Activated CD8-positive, alpha-beta T cell treated with anti-CD3 and anti-CD28 coated beads for 36 hours (primary cell): ENCODE measurements at regions not wholly inside any gene's neighbourhood (a gene's known extent, or its start where the extent isn't known, plus 50 kb on each side); places are given as distances from the start of the nearest gene placed in this dataset.
A peak's percentile ranks its signal among the peaks of the same experiment; 100 is the strongest.

Experiments
- ATAC-seq: fragments of 200-7000 bp; cut with Tn5 transposase; one replicate; pipeline ENCODE4 v1.10.0; 2021; ENCODE audit warnings: mild to moderate bottlenecking, moderate library complexity
- CTCF ChIA-PET: fragments of 350-600 bp; sonication (Branson Sonifier 250); formaldehyde crosslinking; loops from one replicate; lab custom pipeline; 2021; ENCODE audit warnings: antibody characterized with exemption; lab: Charles Lee
- POLR2A ChIA-PET: fragments of 350-600 bp; sonication (Branson Sonifier 250); formaldehyde crosslinking; loops from one replicate; lab custom pipeline; 2021; ENCODE audit warnings: antibody characterized with exemption; lab: Charles Lee
- DNase-seq: peaks from one replicate; pipeline ENCODE4 v3.0.0-alpha.2; 2020
- H3K27ac Mint-ChIP-seq: one replicate; pipeline ENCODE4 v1.8.0; 2021; ENCODE audit warnings: mild to moderate bottlenecking, mixed read lengths
- H3K27me3 Mint-ChIP-seq: one replicate; pipeline ENCODE4 v1.8.0; 2021; ENCODE audit warnings: mixed read lengths
- H3K36me3 Mint-ChIP-seq: one replicate; pipeline ENCODE4 v1.8.0; 2021; ENCODE audit warnings: low read depth, mixed read lengths
- H3K4me1 Mint-ChIP-seq: one replicate; pipeline ENCODE4 v1.8.0; 2021; ENCODE audit warnings: low read depth, mixed read lengths
- H3K4me3 Mint-ChIP-seq: one replicate; pipeline ENCODE4 v1.8.0; 2021; ENCODE audit warnings: mild to moderate bottlenecking, moderate library complexity, mixed read lengths
- H3K9me3 Mint-ChIP-seq: one replicate; pipeline ENCODE4 v1.8.0; 2021; ENCODE audit warnings: mixed read lengths
- CTCF ChIP-seq: fragments of 200-600 bp; IDR thresholded peaks from one replicate; pipeline ENCODE4 v1.8.0; 2022; ENCODE audit warnings: antibody characterized with exemption, mild to moderate bottlenecking
- intact Hi-C: fragments of 100-400 bp; cut with micrococcal nuclease; formaldehyde crosslinking; loops from one replicate; pipeline ENCODE4 v1.10.0; 2022

DNA sequence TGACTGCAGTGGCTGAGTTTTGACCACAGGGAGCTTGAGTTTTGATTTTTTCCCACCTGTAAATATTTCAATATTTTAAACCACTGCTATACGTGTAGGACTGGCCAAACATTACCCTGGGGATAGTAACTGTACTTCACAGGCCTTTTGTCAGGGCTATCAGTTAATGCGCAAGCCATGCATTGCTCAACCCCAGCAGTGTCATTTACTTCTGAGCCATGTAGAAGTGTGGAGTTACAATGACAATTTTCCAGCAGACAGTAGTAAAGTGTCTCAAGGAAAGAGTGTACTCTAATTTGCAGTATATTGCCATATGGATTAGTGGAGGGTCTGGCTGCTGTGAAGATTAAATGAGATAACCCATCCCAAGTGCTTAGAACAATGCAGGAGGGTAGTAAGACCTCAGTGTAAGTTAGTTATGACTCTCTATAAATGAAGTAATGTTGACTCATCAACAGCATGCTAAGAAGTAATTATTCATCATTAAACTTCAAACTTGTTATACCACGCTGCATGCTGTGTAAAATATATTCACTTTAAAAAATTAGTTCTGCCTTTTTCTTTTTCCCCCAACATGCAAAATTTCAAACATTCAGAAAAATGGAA is 489.2 kb downstream of the KDM4C start:
- H3K36me3 Mint-ChIP-seq = no peaks in the 10 kb centered on the region
- ATAC-seq = peak; percentile 27
- H3K4me1 Mint-ChIP-seq = no peaks in the 10 kb centered on the region
- DNase-seq = no peak
- no peak for TF ChIP-seq CTCF
- H3K27ac Mint-ChIP-seq = no peak overlapping the region
- no peak overlapping the region for H3K4me3 Mint-ChIP-seq
- intact Hi-C loops = no loop called here
- no peaks in the 10 kb centered on the region for H3K27me3 Mint-ChIP-seq
- ChIA-PET CTCF (interaction anchor here (1.1 kb wide), 1 partner anchor 13 kb away, joined by 3 read pairs; no protein-coding TSS in a partner anchor), POLR2A (no interaction called here)
- H3K9me3 Mint-ChIP-seq = no peaks in the 10 kb centered on the region

- CTCF ChIA-PET = interaction anchor here (1.1 kb wide), 1 partner anchor 12 kb away, joined by 3 read pairs; no protein-coding TSS in a partner anchor
- DNase-seq = no peak
- Mint-ChIP-seq H3K36me3 (no peaks in the 10 kb centered on the region), H3K27ac (no peak overlapping the region), H3K4me1 (no peaks in the 10 kb centered on the region), H3K27me3 (no peaks in the 10 kb centered on the region), H3K4me3 (no peak overlapping the region), H3K9me3 (no peaks in the 10 kb centered on the region)
- POLR2A ChIA-PET = no interaction called here
- no peak for ATAC-seq
- TF ChIP-seq CTCF = no peak
- intact Hi-C loops = no loop called here
These were observed 488.3 kb downstream of the KDM4C start for GRCh38 chr9:7245976-7246580.

GRCh38 chr9:7243838-7244237 is 486.1 kb downstream of the KDM4C start:
- intact Hi-C loops = no loop called here
- H3K36me3 Mint-ChIP-seq = no peaks in the 10 kb centered on the region
- ATAC-seq (no peak), DNase-seq (no peak)
- no peaks in the 10 kb centered on the region for H3K9me3 Mint-ChIP-seq
- H3K27me3 Mint-ChIP-seq = no peaks in the 10 kb centered on the region
- POLR2A ChIA-PET = interaction anchor here (1.0 kb wide), 1 partner anchor 10 kb away, joined by 4 read pairs; no protein-coding TSS in a partner anchor
- no peak overlapping the region for H3K27ac Mint-ChIP-seq
- TF ChIP-seq CTCF = no peak
- CTCF ChIA-PET = no interaction called here
- no peaks in the 10 kb centered on the region for H3K4me1 Mint-ChIP-seq
- no peak overlapping the region for H3K4me3 Mint-ChIP-seq

- H3K36me3 Mint-ChIP-seq = no peaks in the 10 kb centered on the region
- no peaks in the 10 kb centered on the region for H3K9me3 Mint-ChIP-seq
- ATAC-seq (no peak), DNase-seq (no peak)
- TF ChIP-seq CTCF = no peak
- no peaks in the 10 kb centered on the region for H3K4me1 Mint-ChIP-seq
- CTCF ChIA-PET = no interaction called here
- intact Hi-C loops = no loop called here
- POLR2A ChIA-PET = no interaction called here
- H3K27me3 Mint-ChIP-seq = peaks cover 1% of the 10 kb centered on the region
- no peak overlapping the region for H3K4me3 Mint-ChIP-seq
- no peak overlapping the region for H3K27ac Mint-ChIP-seq
These were observed 484.4 kb downstream of the KDM4C start for GRCh38 chr9:7242126-7242525.

DNA sequence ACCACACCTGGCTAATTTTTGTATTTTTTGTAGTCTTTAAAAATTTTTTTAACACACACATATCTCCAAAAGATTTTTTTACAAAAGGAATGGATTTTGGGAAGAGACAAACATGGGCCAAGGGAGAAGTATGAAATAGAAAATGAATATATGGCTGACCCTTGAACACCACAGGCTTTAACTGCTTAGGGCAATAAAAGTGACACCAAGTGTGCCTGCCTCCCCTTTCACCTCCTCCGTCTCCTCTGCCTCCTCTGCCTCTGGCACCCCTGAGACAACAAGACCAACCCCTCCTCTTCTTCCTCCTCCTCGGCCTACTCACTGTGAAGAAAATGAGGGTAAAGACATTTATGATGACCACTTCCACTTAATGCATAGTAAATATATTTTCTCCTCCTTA is 483.9 kb downstream of the KDM4C start:
- peaks cover 1% of the 10 kb centered on the region for H3K27me3 Mint-ChIP-seq
- ChIA-PET POLR2A (no interaction called here), CTCF (no interaction called here)
- ATAC-seq (no peak), DNase-seq (no peak)
- H3K9me3 Mint-ChIP-seq = no peaks in the 10 kb centered on the region
- no peaks in the 10 kb centered on the region for H3K36me3 Mint-ChIP-seq
- intact Hi-C loops = no loop called here
- no peak overlapping the region for H3K4me3 Mint-ChIP-seq
- TF ChIP-seq CTCF = no peak
- no peaks in the 10 kb centered on the region for H3K4me1 Mint-ChIP-seq
- H3K27ac Mint-ChIP-seq = no peak overlapping the region
